ENCODE measurements at regions not wholly inside any gene's neighbourhood (a gene's known extent, or its start where the extent isn't known, plus 50 kb on each side); places are given as distances from the start of the nearest gene placed in this dataset.

GRCh38 chr4:126753592-126753991 lies 879.2 kb upstream of the INTU start:
- no peak for DNase-seq (ENCODE audit: low read depth)
- H3K4me3 ChIP-seq (ENCODE audit: low read length): no peak overlapping the region
- TF ChIP-seq CTCF (conservative IDR thresholded peaks at IDR 0.05; ENCODE audit: low read length): no peak

- no peak overlapping the region for H3K4me3 ChIP-seq (ENCODE audit: low read length)
- TF ChIP-seq CTCF (conservative IDR thresholded peaks at IDR 0.05; ENCODE audit: low read length): no peak
- DNase-seq (ENCODE audit: low read depth): no peak
Measured at GRCh38 chr4:126755506-126755905, 877.3 kb upstream of the INTU start.

GRCh38 chr4:126756050-126756829 lies 876.5 kb upstream of the INTU start:
- TF ChIP-seq CTCF (conservative IDR thresholded peaks at IDR 0.05; ENCODE audit: low read length): no peak
- H3K4me3 ChIP-seq (ENCODE audit: low read length): no peak overlapping the region
- DNase-seq (ENCODE audit: low read depth): no peak

- no peak overlapping the region for H3K4me3 ChIP-seq (ENCODE audit: low read length)
- no peak for TF ChIP-seq CTCF (conservative IDR thresholded peaks at IDR 0.05; ENCODE audit: low read length)
- DNase-seq (ENCODE audit: low read depth): no peak
Measured at GRCh38 chr4:126757219-126757618, 875.5 kb upstream of the INTU start.

GRCh38 chr4:126758493-126758892 lies 874.3 kb upstream of the INTU start:
- H3K4me3 ChIP-seq (ENCODE audit: low read length): no peak overlapping the region
- no peak for TF ChIP-seq CTCF (conservative IDR thresholded peaks at IDR 0.05; ENCODE audit: low read length)
- no peak for DNase-seq (ENCODE audit: low read depth)

GRCh38 chr4:126761947-126762662 lies 870.7 kb upstream of the INTU start:
- no peak overlapping the region for H3K4me3 ChIP-seq (ENCODE audit: low read length)
- TF ChIP-seq CTCF (conservative IDR thresholded peaks at IDR 0.05; ENCODE audit: low read length): no peak
- no peak for DNase-seq (ENCODE audit: low read depth)
